ENCODE measurements at regions not wholly inside any gene's neighbourhood (a gene's known extent, or its start where the extent isn't known, plus 50 kb on each side); places are given as distances from the start of the nearest gene placed in this dataset.

- Mint-ChIP-seq H3K4me1 (peaks cover 23% of the 10 kb centered on the region), H3K4me3 (no peak overlapping the region), H3K27me3 (ENCODE audit: low read depth) (no peaks in the 10 kb centered on the region), H3K9me3 (peaks cover 2% of the 10 kb centered on the region), H3K27ac (no peak overlapping the region), H3K36me3 (ENCODE audit: low read depth) (no peaks in the 10 kb centered on the region)
- TF ChIP-seq, protein P1, sequence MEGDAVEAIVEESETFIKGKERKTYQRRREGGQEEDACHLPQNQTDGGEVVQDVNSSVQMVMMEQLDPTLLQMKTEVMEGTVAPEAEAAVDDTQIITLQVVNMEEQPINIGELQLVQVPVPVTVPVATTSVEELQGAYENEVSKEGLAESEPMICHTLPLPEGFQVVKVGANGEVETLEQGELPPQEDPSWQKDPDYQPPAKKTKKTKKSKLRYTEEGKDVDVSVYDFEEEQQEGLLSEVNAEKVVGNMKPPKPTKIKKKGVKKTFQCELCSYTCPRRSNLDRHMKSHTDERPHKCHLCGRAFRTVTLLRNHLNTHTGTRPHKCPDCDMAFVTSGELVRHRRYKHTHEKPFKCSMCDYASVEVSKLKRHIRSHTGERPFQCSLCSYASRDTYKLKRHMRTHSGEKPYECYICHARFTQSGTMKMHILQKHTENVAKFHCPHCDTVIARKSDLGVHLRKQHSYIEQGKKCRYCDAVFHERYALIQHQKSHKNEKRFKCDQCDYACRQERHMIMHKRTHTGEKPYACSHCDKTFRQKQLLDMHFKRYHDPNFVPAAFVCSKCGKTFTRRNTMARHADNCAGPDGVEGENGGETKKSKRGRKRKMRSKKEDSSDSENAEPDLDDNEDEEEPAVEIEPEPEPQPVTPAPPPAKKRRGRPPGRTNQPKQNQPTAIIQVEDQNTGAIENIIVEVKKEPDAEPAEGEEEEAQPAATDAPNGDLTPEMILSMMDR (IDR thresholded peaks at IDR 0.05; ENCODE audit: unreplicated experiment in 3 of 3) = no peak
These were observed 170.5 kb upstream of the MEOX2 start for GRCh38 chr7:15857026-15857425.

DNA sequence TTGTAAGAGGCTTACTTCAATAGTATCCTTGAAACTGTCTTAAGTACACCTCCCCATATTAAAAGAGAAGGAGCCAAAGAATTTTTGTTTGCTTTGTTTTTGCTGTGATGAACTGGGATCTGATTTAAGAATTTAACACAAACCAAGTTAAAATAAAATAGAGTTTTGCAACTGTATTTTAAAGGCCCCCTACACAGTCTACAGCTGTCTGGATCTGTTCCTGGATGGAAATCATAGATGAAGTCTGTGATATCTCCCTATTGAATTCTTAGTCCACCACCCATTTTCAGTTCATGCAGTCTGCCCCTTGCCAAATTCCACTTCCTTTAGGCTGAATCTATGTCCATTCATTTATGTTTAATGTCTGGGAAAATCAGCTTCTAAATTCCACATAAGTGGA lies 169.8 kb upstream of the MEOX2 start:
- H3K27ac Mint-ChIP-seq = peak overlapping the region in 2 of 3 experiments; percentile 16 to 55
- TF ChIP-seq, protein P1 (IDR thresholded peaks at IDR 0.05; ENCODE audit: unreplicated experiment in 3 of 3) = no peak
- H3K27me3 Mint-ChIP-seq (ENCODE audit: low read depth) = no peaks in the 10 kb centered on the region
- H3K9me3 Mint-ChIP-seq = peaks cover 2% of the 10 kb centered on the region
- H3K4me3 Mint-ChIP-seq = no peak overlapping the region
- no peaks in the 10 kb centered on the region for H3K36me3 Mint-ChIP-seq (ENCODE audit: low read depth)
- peaks cover 18% of the 10 kb centered on the region for H3K4me1 Mint-ChIP-seq

DNA sequence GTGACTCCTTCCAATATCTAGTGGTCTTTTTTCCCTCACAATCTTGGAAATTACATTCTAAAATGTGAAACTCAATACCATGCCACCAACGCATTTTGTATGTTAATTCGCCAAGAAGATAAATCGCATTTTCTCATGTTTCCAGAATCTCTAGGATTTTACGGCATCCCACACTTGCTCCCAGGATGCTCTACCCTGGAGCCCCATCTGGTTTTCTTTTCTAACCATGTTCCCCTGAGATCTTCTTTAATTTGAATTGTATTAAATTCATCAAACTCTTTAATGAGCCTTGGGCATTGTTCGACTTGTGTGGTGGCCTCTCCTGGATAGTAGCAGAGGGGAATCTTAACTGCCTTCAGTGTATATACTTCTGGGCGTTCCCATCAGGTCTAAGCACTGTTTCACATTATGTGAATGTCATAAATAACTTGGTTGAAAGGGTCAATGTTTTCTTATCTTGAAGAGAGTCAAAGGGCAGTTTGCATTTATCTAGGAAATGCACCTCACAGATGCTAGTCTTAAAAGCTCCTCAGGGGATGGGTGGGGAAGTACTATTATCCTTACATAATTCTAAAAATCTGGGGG lies 169.1 kb upstream of the MEOX2 start:
- no peaks in the 10 kb centered on the region for H3K27me3 Mint-ChIP-seq (ENCODE audit: low read depth)
- peaks cover 18% of the 10 kb centered on the region for H3K4me1 Mint-ChIP-seq
- TF ChIP-seq, protein P1 (IDR thresholded peaks at IDR 0.05; ENCODE audit: unreplicated experiment in 3 of 3) = no peak
- peaks cover 2% of the 10 kb centered on the region for H3K9me3 Mint-ChIP-seq
- H3K27ac Mint-ChIP-seq = peak overlapping the region in 1 of 3 experiments; percentile 55
- H3K4me3 Mint-ChIP-seq = no peak overlapping the region
- H3K36me3 Mint-ChIP-seq (ENCODE audit: low read depth) = no peaks in the 10 kb centered on the region

- Mint-ChIP-seq H3K27me3 (ENCODE audit: low read depth) (no peaks in the 10 kb centered on the region), H3K27ac (peak overlapping the region in 1 of 3 experiments; percentile 55), H3K4me1 (peaks cover 18% of the 10 kb centered on the region), H3K4me3 (no peak overlapping the region), H3K9me3 (peaks cover 2% of the 10 kb centered on the region), H3K36me3 (ENCODE audit: low read depth) (no peaks in the 10 kb centered on the region)
- TF ChIP-seq, protein P1 (IDR thresholded peaks at IDR 0.05; ENCODE audit: unreplicated experiment in 3 of 3) = no peak
These were observed 168.5 kb upstream of the MEOX2 start for GRCh38 chr7:15854841-15855524.

- TF ChIP-seq, protein P1 (IDR thresholded peaks at IDR 0.05; ENCODE audit: unreplicated experiment in 3 of 3) = no peak
- H3K36me3 Mint-ChIP-seq (ENCODE audit: low read depth) = no peaks in the 10 kb centered on the region
- no peak overlapping the region for H3K27ac Mint-ChIP-seq
- H3K9me3 Mint-ChIP-seq = no peaks in the 10 kb centered on the region
- no peaks in the 10 kb centered on the region for H3K27me3 Mint-ChIP-seq (ENCODE audit: low read depth)
- no peak overlapping the region for H3K4me3 Mint-ChIP-seq
- peaks cover 18% of the 10 kb centered on the region for H3K4me1 Mint-ChIP-seq
These were observed 167.5 kb upstream of the MEOX2 start for GRCh38 chr7:15853832-15854470.

Measured in nephron (organoid).